Ascending aorta (tissue), 2 donors: ENCODE measurements at regions not wholly inside any gene's neighbourhood (a gene's known extent, or its start where the extent isn't known, plus 50 kb on each side); places are given as distances from the start of the nearest gene placed in this dataset.
"Not testable (repeated sequence)": the region's sequence is repeated elsewhere in the genome, so short reads cannot be mapped to it uniquely, and the experiment has no call there.

Experiments
- DNase-seq, 2 donors: peaks; one replicate each; pipeline ENCODE4 v3.0.0-alpha.2; 2019; ENCODE audit warnings: low spot score in 2 of 2
- H3K27ac ChIP-seq, 2 donors: fragments of 200-600 bp; sonication (generic); one replicate each; pipeline ENCODE4 v1.5.1; 2016 to 2017; ENCODE audit warnings: mild to moderate bottlenecking in 1 of 2
- H3K27me3 ChIP-seq: fragments of 200-600 bp; sonication (generic); one replicate; pipeline ENCODE4 v1.5.1; 2017
- H3K36me3 ChIP-seq, 2 donors: fragments of 200-600 bp; sonication (generic); one replicate each; pipeline ENCODE4 v1.5.1; 2016
- H3K4me1 ChIP-seq, 2 donors: fragments of 200-600 bp; sonication (generic); one replicate each; pipeline ENCODE4 v1.5.1; 2016 to 2017; ENCODE audit warnings: mild to moderate bottlenecking in 1 of 2
- H3K4me3 ChIP-seq, 2 donors: fragments of 200-600 bp; sonication (generic); one replicate each; pipeline ENCODE4 v1.5.1; 2016 to 2017; ENCODE audit warnings: mild to moderate bottlenecking in 1 of 2
- H3K9me3 ChIP-seq, 2 donors: fragments of 200-600 bp; sonication (generic); one replicate each; pipeline ENCODE4 v1.5.1; 2016
- intact Hi-C: fragments of 100-400 bp; cut with DNase I; formaldehyde crosslinking; loops from one replicate; pipeline ENCODE4 v1.15.1; 2023
- TF ChIP-seq, protein P1 (sequence below), 3 experiments: fragments of 200-600 bp in 2 of 3; fragments of 450-650 bp in 1 of 3; sonication (generic) in 2 of 3; IDR thresholded peaks; one replicate each; pipeline ENCODE4 v1.5.1; 2016 to 2019; ENCODE audit warnings: antibody characterized with exemption in 3 of 3, mild to moderate bottlenecking in 1 of 3, moderate library complexity in 1 of 3

- H3K36me3 ChIP-seq: no peaks in the 10 kb centered on the region
Observed at GRCh38 chr3:147173257-147173656, 233.1 kb downstream of the ZIC4 start.

GRCh38 chr3:147162743-147163142, 243.6 kb downstream of the ZIC4 start:
- no peak overlapping the region for H3K4me3 ChIP-seq
- DNase-seq: no peak
- H3K4me1 ChIP-seq: no peaks in the 10 kb centered on the region
- no peaks in the 10 kb centered on the region for H3K9me3 ChIP-seq
- TF ChIP-seq, protein P1, sequence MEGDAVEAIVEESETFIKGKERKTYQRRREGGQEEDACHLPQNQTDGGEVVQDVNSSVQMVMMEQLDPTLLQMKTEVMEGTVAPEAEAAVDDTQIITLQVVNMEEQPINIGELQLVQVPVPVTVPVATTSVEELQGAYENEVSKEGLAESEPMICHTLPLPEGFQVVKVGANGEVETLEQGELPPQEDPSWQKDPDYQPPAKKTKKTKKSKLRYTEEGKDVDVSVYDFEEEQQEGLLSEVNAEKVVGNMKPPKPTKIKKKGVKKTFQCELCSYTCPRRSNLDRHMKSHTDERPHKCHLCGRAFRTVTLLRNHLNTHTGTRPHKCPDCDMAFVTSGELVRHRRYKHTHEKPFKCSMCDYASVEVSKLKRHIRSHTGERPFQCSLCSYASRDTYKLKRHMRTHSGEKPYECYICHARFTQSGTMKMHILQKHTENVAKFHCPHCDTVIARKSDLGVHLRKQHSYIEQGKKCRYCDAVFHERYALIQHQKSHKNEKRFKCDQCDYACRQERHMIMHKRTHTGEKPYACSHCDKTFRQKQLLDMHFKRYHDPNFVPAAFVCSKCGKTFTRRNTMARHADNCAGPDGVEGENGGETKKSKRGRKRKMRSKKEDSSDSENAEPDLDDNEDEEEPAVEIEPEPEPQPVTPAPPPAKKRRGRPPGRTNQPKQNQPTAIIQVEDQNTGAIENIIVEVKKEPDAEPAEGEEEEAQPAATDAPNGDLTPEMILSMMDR (IDR thresholded peaks at IDR 0.05): no peak
- no peaks in the 10 kb centered on the region for H3K36me3 ChIP-seq
- H3K27ac ChIP-seq: no peak overlapping the region
- no peaks in the 10 kb centered on the region for H3K27me3 ChIP-seq
- intact Hi-C loops: no loop called here

More at GRCh38 chr3:147173257-147173656, 233.1 kb downstream of the ZIC4 start:
- Histone ChIP-seq H3K9me3 (no peaks in the 10 kb centered on the region), H3K27me3 (no peaks in the 10 kb centered on the region), H3K4me1 (no peaks in the 10 kb centered on the region), H3K4me3 (no peak overlapping the region), H3K27ac (no peak overlapping the region)
- TF ChIP-seq, protein P1 (IDR thresholded peaks at IDR 0.05): no peak
- DNase-seq: no peak
- intact Hi-C loops: no loop called here

DNA sequence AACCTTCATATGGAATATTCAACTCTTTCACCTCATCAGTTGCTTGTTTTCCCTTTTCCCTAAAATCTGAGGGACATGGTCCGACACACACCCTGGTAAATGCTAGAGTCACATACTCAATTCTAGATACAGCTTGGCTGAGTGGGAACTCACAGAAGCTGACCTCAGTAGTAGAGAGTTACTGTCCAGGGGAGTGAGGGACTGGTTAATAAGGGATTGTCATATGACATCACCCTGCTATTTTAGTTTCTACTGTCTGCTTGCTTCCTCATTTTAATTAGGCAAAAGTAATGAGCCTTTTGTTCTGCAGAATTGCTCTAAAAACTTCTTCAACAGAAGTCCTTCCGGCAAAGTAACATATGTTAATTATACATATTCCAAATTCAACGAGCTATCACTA, 244.5 kb downstream of the ZIC4 start:
- intact Hi-C loops: no loop called here
- no peak overlapping the region for H3K27ac ChIP-seq
- H3K4me3 ChIP-seq: no peak overlapping the region
- H3K9me3 ChIP-seq: no peaks in the 10 kb centered on the region
- DNase-seq: no peak
- no peaks in the 10 kb centered on the region for H3K27me3 ChIP-seq
- H3K36me3 ChIP-seq: no peaks in the 10 kb centered on the region
- H3K4me1 ChIP-seq: no peaks in the 10 kb centered on the region
- TF ChIP-seq, protein P1 (IDR thresholded peaks at IDR 0.05): no peak

DNA sequence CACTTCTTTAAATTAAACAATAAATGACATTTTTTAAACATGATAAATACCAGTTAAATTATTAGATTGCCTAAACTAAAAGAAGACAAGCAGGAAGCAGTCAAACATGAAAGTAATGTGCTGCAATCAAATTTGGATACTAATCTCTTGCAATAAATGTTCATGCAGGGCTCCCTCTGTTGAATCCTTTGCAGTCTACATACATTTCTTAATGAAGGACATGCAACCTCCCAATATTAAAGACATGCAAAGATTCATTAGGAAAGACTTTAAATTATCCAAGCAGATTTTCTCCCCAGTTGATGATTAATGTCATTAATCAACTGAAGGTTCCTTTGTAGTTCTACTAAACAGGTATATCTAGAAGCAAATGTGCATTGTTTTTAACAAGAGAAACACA, 245.4 kb downstream of the ZIC4 start:
- no peaks in the 10 kb centered on the region for H3K4me1 ChIP-seq
- H3K4me3 ChIP-seq: no peak overlapping the region
- no peak overlapping the region for H3K27ac ChIP-seq
- no peaks in the 10 kb centered on the region for H3K36me3 ChIP-seq
- intact Hi-C loops: no loop called here
- TF ChIP-seq, protein P1 (IDR thresholded peaks at IDR 0.05): no peak
- H3K9me3 ChIP-seq: no peaks in the 10 kb centered on the region
- H3K27me3 ChIP-seq: no peaks in the 10 kb centered on the region
- DNase-seq: no peak

DNA sequence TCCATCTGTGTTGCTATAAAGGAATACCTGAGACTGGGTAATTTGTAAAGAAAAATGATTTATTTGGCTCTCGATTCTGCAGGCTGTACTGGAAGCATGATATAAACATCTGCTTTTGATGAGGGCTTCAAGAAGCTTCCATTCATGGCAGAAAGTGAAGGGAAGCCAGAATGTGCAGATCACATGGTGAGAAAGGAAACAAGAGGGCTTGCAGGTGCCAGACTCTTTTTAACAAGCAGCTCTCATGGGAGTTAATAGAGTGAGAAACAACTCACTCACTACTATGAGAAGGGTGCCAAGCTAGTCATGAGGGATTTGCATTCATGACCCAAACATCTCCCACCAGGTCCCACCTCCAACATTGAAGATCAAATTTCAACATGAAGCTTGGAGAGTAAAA, 247.2 kb downstream of the ZIC4 start:
- Histone ChIP-seq H3K27ac (no peak overlapping the region), H3K36me3 (no peaks in the 10 kb centered on the region), H3K27me3 (no peaks in the 10 kb centered on the region), H3K9me3 (no peaks in the 10 kb centered on the region), H3K4me3 (no peak overlapping the region), H3K4me1 (no peaks in the 10 kb centered on the region)
- TF ChIP-seq, protein P1 (IDR thresholded peaks at IDR 0.05): no peak
- no peak for DNase-seq
- intact Hi-C loops: no loop called here

DNA sequence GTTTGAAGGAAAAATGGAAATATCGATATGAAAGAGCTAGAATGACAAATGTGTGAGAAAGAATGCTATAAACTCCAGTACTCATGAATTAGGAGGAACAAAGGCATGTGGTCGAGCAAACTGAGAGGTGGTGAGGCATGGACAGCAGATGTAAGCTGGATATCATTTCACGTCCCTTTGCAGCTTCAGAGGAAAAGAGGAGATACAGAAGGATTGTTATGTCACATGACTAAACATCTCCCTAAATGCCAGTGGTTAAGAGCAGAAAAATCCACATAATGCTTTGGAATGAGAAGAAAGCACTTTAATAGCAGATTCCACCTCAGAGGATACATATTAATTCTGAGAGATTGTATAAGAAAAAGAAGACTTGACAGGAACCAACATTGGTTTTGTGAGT, 248.7 kb downstream of the ZIC4 start:
- no peaks in the 10 kb centered on the region for H3K36me3 ChIP-seq
- H3K9me3 ChIP-seq: no peaks in the 10 kb centered on the region
- DNase-seq: no peak
- TF ChIP-seq, protein P1 (IDR thresholded peaks at IDR 0.05): no peak
- H3K27me3 ChIP-seq: no peaks in the 10 kb centered on the region
- no peak overlapping the region for H3K4me3 ChIP-seq
- intact Hi-C loops: no loop called here
- no peaks in the 10 kb centered on the region for H3K4me1 ChIP-seq
- H3K27ac ChIP-seq: no peak overlapping the region

DNA sequence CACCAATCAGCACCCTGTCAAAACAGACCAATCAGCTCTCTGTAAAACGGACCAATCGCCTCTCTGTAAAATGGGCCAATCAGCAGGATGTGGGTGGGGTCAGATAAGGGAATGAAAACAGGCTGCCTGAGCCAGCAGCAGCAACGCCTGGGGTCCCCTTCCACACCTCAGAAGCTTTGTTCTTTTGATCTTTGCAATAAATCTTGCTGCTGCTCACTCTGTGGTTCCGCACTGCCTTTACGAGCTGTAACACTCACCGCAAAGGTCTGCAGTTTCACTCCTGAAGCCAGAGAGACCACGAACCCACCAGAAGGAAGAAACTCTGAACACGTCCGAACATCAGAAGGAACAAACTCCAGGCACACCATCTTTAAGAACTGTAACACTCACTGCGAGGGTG, 251.4 kb downstream of the ZIC4 start:
- DNase-seq, H3K4me3 ChIP-seq, H3K4me1 ChIP-seq, intact Hi-C loops, H3K27ac ChIP-seq, H3K27me3 ChIP-seq, H3K9me3 ChIP-seq, H3K36me3 ChIP-seq: not testable (repeated sequence)
